DMS153 treated with DMSO at 0.1 percent for 48 hours (cell line): ENCODE measurements at regions not wholly inside any gene's neighbourhood (a gene's known extent, or its start where the extent isn't known, plus 50 kb on each side); places are given as distances from the start of the nearest gene placed in this dataset.
"Not testable (repeated sequence)": the region's sequence is repeated elsewhere in the genome, so short reads cannot be mapped to it uniquely, and the experiment has no call there.

Experiments
- DNase-seq: peaks from one replicate; lab custom pipeline; 2025; ENCODE audit not compliant: unreplicated experiment; lab: John Stamatoyannopoulos, UW

GRCh38 chr14:22313172-22313801 lies 275.7 kb downstream of the DAD1 start:
- DNase-seq = no peak

- DNase-seq = no peak
These were observed 277.4 kb downstream of the DAD1 start for GRCh38 chr14:22311636-22312035.

- DNase-seq = no peak
These were observed 283.4 kb downstream of the DAD1 start for GRCh38 chr14:22305607-22306006.

- DNase-seq = no peak
These were observed 284.7 kb downstream of the DAD1 start for GRCh38 chr14:22304326-22304725.

- peak; percentile 32 for DNase-seq
These were observed 285.3 kb downstream of the DAD1 start for GRCh38 chr14:22303589-22304195.

- no peak for DNase-seq
These were observed 288.4 kb downstream of the DAD1 start for GRCh38 chr14:22300646-22301045.

- DNase-seq = no peak
These were observed 291.6 kb downstream of the DAD1 start for GRCh38 chr14:22297376-22297775.

DNA sequence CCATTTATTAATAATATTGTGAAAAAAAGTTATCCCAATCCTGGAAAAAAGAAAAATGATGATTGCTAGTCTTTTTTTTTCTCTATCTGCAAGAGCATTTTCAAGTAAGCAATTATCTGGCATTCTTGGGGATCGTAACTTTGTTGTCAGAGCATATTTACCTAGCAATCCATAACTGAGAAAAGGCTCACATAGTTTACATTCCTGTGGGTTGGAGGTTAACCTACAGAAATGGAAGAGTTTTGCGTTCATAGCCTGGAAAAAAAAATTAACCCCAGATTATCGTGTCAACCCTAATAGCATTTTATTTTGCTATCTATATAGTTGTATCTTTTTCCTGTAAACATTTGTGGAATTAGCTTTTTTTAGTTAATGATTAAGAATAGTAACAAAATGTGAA lies 292.3 kb downstream of the DAD1 start:
- no peak for DNase-seq

GRCh38 chr14:22296088-22296487 lies 292.9 kb downstream of the DAD1 start:
- no peak for DNase-seq

- no peak for DNase-seq
These were observed 297.6 kb downstream of the DAD1 start for GRCh38 chr14:22291406-22291805.

GRCh38 chr14:22289570-22289969 lies 299.5 kb downstream of the DAD1 start:
- no peak for DNase-seq

DNA sequence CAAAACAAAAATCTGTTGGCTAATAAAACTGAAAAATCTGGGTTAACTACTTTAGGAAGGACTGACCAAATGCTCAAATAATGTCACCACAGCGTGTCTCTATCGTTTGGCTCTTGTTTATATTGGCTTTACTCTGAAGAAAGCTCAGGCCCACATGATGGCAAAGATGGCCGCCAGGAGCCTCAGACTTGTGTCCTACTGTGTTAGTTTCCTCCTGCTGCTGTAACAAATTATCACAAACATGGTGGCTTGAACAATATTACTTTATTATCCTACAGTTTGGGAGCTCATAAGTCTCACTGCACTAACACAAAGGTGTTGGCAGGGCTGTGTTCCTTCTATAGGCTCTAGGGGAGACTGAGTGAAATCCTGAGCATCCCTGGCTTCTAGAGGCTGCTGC lies 303.0 kb downstream of the DAD1 start:
- no peak for DNase-seq

DNA sequence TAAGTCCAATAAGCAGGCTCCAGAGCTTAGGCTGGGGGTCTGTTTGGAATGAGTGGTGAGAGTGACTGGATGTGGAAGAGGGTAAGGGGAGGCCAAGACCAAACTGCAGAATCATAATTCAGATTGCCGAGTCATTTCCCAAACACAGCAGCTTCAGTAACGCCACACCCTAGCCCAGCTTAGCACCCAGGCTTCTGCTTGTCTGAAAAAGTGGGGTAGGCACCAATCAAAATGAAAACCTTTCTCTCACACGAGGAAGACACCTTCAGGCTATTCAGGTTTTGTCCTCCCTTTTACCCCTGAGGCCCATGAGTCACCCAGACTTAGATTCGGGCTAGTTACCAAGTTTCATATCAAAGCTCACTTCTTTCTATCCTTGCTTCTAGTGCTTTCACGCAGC lies 306.1 kb downstream of the DAD1 start:
- no peak for DNase-seq

- DNase-seq = no peak
These were observed 306.6 kb downstream of the DAD1 start for GRCh38 chr14:22282417-22282816.

GRCh38 chr14:22281447-22281874 lies 307.6 kb downstream of the DAD1 start:
- DNase-seq = not testable (repeated sequence)

DNA sequence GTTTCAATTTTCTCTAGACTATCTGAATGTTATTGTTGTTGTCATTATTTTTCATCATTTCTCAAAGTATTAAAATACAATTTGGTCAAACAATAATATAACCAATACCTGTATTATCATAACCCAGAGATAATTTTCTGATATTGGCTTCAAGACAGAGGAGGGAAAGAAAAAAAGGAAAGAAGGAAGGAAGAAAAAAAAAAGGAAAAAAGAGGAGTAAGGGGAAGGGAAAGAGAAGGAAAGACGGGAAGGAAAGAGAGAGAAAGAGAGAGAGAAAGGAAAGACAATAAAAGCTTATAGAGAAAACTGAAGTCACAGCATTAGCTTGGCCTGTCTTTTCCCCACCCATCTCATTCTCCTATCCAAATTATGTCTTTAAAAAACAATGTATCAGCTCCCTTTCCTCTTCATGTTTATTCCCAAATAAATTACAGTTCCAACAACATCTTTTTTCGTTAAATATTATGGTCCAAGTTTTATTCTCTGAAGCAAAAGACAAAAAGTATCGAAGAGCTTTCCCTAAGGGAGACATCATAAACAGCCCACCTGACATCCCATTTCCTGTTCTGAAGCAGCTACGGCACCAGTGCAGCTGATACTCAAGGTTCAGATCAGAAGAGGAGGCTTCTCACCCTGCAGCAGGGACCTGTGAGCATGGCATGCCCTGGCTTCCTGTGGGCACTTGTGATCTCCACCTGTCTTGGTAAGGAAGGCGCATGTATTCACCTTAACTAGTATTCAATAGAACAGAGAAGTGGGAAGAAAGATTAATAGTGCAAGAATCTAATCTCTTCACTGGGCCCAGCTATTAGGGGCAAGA lies 308.3 kb downstream of the DAD1 start:
- DNase-seq = no peak

- peak; percentile 1 for DNase-seq
These were observed 311.9 kb downstream of the DAD1 start for GRCh38 chr14:22276913-22277816.

DNA sequence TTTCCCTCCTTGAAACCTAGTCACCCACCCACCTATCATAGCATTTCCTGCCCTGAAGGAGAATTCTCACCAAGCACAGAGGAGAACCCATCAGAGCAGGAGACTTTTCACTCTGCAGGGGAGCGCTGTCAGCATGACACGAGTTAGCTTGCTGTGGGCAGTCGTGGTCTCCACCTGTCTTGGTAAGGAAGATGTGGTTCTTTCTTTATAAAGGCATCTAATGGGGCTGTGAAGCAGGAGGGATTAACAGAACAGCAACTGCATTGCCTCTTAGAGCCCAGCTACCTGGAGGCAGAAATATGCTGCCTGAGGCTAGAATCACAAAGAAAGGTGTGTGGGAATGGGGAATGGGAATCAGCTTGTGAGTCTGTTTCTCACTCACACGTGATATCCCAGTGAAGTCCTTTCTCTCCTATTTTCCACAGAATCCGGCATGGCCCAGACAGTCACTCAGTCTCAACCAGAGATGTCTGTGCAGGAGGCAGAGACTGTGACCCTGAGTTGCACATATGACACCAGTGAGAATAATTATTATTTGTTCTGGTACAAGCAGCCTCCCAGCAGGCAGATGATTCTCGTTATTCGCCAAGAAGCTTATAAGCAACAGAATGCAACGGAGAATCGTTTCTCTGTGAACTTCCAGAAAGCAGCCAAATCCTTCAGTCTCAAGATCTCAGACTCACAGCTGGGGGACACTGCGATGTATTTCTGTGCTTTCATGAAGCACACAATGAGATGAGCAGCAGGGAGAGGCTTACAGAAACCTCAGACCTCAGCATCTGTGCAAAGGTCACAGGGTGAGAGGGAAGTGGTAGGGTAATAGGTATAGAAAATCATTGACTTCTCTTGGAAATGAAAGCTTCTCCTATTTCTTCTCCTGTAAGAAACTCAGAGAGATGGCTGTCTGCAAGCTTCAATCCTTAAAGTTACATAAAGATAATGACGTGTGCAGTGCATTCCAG lies 316.9 kb downstream of the DAD1 start:
- DNase-seq = no peak

DNA sequence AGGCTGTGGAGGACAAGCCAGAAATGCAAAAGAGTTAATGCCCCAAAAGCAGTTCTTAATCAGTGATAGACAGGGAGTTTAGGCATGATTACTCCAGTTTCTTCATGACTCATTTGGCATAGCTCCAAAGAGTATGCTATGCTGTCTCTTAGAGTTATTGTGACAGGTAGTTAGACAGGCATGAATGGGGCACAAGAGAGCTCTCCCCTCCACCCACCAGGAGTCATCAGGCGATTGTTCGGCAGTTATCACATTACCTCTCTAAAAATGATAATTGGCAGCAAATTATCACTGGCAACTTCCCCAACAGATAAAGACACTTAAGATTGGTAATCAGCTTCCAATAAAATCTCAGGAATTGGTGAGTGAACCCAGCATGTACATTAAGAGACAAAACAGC lies 320.1 kb downstream of the DAD1 start:
- no peak for DNase-seq

DNA sequence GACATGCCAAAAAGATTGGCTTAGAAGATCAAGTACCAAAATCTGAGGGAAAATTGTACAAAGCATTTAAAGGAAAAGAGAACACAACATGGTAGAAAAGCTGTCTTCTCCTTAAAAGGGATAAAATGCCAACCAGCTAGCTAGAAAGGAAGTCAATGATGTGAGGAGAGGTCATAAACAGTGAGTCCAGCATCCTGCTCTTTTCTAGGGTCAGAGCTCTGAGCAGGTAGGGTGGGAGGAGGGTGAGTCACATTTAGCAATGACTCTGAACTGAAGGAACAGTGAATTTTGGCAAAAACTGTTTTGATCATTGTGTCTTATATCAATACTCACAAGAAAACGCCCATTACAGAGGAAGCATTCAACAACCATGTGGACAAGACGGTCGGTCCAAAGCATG lies 322.3 kb downstream of the DAD1 start:
- no peak for DNase-seq
